Stimulated activated CD8-positive, alpha-beta memory T cell treated with anti-CD3 and anti-CD28 coated beads, Interleukin-7, amount 100 ng/mL, for 24 hours (primary cell): ENCODE measurements at regions not wholly inside any gene's neighbourhood (a gene's known extent, or its start where the extent isn't known, plus 50 kb on each side); places are given as distances from the start of the nearest gene placed in this dataset.
"Not testable (repeated sequence)": the region's sequence is repeated elsewhere in the genome, so short reads cannot be mapped to it uniquely, and the experiment has no call there.

Source experiments
- DNase-seq: peaks from one replicate; pipeline ENCODE4 v3.0.0-alpha.2; 2020; ENCODE audit warnings: low read depth

DNA sequence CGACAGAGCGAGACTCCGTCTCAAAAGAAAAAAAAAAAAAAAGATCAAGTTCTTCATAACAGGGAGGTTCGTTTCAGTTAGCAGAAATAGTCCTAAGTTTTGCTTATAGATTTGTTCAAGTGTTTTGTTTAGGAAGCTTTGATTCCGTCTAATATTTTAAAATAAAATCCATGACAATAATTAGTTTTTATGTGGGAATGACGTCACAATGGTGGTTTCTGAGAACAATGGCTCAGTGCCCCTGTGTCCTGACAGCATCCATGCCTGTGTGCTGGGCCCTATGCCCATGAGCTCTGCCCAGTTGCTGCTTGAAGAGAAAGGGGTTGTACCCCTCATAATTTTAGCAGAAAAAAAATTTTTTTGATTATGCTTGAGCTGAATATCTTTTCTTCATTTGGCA lies 134.0 kb downstream of the SST start:
- DNase-seq, result no peak

DNA sequence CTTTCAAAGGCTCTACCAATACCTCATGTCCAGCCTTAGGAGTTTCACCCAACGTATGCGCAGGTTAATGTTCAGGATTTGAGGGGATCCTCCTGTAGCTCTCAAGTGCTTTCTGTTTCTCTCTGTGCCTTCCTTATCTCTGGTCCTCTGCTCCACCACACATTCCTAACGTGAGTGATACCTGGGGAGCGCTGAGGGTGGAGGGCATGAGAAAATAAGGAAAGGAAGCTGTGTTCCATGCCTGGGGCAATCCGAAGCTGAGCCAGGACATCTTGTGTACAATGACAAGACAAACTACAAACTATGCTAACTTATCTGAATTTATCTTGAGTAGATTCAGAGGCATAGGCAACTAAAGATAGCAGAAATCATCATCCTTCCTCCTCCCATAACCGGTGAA lies 136.4 kb downstream of the SST start:
- DNase-seq, result no peak

DNA sequence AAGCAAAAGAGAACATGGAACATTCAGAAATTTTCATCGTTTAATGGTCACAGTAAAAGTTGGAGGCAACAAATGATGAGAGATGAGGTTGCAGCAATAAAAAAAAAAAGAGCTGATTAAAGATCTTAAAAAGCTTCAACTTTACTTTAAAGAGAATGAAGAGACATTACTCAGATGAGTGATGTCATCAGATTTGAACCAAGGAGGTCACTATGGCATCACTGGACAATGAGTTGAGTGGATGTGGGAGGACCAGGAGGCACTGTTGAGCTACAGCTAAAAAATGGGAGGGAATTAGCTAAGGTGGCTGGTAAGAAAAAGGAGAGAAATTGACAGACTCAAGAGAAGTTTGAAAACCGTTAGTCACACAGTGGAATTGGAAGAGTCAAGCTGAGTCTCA lies 138.4 kb downstream of the SST start:
- DNase-seq, result no peak

DNA sequence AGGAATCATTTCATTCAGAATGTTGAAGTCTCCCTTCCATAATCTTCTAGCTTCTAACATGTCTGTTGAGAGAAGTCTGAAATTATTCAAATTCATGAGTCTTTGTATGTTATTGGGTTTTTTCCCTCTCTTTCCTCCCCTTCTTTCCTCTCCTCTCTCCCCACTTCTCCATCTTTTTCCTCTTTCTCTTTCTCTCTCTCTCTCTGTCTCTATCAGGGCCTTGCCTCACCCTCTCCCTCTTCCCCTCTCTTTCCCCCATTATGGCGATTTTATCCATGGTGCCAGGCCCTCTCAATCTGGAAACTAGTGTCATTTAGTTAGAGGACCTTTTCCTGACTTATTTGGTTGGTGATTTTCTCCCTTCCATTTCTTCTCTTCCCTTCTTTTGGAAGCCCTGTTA lies 147.3 kb downstream of the SST start:
- no peak for DNase-seq

DNA sequence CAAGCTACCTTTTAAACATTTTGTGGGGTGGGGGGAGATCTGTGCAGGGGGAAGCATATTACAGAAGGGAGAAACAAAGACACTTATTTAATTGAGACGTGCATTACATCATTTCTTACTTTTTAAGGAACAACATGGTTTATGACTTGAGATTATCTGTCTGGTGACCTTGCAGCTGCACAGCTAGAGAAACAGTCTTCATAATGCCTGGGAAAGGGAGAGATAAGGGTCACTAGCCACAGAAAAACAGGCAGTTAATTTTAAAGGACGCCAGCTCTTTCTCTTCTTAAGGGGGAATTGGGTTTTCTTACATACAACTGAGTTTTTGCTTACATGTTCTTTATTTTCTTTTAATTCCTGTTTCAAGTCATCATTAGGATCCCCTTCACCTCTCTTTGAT lies 147.9 kb downstream of the SST start:
- no peak for DNase-seq

DNA sequence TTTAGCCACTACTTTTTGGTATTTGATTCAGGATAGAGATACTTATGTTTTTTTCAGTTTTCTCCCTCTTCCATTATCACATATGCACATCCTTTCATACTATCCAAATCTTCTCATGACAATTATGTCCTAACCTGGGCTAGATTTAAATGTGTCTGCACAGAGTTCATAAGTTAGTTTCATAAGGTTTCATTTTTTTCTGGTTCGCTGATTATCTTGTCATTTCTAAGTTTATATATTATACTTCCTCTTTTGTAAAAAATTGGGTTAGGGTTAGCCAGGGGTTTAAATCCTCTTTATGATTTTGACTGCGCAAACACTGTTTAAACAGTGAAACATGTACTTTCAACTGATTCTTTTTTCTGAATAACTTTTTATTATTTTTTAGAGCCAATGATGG lies 148.6 kb downstream of the SST start:
- no peak for DNase-seq

DNA sequence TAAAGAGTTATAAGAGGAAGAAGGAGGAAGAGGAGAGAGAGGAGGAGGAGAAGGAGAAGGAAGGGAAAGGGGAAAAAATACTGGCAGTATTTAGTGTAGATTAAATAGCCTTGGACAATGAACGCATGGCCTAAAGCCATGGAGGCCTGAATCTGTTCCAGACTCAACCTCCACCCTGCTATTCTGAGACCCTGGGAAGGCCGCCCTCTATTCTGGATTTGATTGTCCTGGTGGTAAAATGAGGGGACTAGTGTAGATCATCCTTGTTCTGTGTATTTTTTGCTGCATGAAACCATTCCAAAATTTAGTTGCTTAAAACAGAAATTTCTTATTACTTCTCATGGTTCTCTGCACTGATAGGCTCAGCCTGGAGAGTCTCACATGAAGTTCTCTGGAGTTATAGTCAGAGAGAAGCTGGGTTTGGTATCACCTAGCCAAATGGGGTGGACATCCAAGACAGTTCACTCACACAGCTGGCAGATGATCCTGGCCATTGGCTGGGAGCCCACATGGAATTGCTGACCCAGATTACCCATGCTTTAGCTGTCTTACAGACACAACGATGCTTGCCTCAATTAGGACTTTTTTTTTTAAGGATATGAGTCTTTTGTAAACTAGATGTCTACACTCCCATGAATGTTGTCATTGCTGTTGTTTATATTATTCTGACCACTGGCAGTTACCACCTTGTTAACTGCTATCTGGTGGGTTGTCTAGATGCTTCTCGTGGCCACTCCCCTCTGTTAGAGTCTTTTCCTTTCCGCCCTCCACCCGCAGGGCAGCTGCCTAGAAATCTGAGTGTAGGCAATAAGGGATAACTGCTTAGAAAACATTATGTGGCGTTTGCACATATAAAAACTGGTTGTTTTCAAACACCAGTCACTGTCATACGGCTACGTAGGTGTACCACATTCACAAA lies 149.9 kb downstream of the SST start:
- DNase-seq, result no peak

DNA sequence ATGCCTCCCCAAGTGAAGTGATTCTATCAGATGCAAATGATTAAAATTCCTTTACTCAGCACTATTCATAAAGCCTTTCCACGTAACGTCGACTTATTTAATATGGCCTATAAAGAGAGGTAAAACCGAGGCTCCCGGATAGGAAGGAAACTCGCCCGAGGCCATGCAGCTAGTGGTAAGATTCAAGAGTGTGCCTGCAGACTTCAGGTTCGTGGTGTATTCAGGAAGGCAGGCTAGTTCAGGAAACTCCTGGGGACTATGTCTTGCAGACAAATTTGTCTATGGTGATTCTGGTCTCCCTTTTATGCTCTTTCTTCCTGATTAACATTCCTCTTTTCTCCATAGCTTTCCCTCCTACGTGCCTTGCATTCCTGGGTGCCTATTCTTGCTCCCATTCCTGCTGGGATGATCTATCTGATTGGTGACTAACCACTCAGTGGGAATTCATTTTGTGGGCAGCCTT lies 150.7 kb downstream of the SST start:
- no peak for DNase-seq

DNA sequence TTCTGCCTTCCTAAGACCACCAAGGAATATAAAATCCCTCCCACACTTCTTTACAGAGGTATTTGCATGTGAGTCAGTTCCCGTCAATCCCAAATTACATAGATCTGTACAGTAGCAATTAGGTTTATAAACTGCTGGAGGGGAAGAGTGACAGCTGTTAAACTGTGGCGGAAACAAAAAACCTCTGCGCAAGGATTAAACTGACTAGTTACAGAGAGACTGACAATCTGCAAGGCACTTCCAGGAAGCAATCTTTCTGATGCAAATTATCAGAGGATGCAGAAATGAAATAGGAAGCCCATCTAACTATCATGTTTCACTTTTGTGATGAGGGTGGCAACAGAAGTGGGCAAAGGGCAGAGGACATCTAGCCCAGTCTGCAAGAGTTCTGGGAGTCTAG lies 150.4 kb downstream of the RTP4 start:
- no peak for DNase-seq

DNA sequence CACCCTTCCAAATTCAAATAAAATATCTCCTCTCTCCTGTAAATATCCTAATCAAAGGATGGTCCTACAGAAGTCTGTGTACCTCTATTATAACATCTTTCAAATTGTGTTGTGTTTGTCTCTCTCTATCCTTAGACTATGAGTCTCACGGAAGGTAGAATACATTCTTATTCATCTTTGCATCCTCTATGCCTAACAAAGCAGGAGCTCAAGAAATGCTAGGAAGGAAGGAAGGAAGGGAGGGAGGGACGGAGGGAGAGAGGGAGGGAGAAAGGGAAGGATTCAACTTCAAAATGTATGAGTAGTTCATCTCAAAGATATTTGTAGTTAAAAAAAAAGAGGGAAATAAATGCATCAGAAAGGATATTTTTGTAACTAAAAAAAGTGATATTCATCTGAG lies 150.0 kb downstream of the RTP4 start:
- no peak for DNase-seq

DNA sequence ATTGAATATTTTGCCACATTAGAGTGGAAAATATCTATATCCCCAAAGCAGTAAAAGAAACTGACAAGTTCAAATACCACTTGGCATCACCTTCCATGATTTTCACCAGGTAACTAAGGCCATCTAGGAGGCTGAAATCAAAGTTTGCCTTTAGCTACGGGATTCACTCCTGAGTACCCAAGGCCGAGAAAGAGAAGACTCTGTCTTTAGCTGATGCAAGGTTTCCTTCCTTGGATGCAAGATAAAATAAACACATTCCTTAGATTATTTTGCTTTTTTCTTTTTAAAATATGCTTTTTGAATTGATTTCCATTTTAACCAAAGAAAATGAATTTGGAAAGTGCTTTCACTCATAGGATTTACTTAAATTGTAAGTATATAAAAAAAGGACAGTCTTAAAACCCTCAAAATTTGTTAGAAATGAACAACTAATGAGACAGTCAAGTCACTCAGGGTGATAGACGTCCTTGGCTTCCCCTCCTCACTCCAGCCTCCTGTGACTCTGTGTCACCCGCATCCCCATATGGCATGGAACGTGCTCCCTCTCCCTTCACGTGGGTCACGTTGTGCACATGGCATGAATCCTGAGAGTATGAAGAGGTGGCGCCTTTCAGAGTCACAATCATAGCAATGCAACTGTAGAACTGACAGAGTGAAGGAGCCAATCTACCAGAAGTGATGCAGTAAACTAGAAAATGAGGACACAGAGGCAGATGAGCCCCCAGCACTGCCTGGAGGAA lies 148.4 kb downstream of the RTP4 start:
- DNase-seq, result no peak

DNA sequence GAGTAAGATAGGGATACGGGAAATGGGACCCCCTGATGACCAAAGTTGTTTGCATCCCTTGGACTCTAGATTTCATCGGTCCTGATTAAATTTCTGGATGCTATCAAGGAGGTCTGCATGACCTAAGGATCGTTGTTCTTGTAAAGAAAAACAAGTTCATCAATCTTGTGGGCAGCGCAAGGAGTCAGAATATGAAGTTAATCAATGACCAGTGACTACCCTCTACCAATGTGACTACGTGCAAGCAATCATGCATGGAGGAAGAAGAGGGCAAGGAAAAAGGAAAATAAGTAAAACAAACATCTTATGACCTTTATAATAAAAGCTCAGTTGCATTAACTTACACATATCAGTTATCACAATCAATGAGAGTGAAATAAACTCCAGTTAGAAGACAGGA lies 139.7 kb downstream of the RTP4 start:
- DNase-seq, result no peak

DNA sequence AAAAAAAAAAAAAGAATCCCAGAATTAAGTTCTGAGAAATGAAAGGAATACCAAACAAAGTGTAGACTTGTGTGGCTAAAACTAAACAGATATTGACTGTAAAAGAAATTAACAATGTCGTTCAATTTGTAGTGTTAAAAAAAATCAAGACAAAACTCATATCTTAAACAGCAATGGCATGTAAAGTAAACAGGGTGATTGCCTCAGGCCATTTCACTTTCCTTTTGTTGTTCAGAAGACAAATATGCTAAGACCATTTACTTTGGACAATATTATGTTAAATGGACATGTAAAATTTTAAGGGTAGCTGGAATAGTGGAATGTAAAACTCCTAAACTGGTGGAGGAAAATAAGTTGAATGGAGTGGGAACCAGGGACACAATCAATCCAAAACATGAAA lies 139.1 kb downstream of the RTP4 start:
- no peak for DNase-seq

DNA sequence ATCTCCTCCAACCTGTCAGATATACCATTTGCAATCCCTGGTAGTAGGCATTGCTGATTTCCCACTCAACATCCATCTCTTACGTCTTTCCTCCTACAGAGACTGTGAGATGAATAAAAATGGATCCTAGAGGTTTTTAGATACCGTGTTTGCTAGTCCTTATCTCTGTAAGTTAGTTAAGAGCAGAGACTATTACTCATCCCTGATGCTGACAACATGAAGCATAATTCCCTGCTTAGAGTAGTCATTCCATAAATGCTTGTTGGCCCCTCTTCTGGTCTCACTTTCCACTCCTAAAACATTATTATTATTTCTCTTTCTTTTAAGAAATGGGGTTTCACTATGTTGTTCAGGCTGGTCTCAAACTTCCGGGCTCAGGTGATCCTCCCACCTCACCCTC lies 136.2 kb downstream of the RTP4 start:
- no peak for DNase-seq

DNA sequence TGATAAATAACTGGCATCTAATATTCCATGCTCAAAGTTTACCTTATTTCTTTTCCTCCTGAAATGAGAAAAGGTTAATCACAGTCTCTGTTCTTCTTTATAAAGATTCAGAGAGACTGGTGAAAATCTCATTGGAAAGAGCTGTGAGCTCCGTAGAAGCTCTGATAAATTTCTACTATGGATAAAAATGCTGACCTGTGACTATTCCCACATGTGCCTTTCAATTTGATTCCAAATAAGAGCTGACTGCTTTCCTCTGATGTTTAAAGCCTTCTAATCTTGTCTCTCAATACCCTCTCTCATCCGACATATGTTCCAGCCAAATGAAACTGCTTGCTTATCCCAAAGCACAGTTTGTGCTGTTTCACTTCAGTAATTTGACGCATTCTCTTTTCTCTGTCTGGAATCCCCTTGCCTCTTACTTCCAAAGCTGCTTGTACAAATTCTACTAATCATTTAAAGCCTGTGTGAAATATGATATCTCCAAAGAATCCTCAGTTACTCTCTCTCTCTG lies 130.1 kb downstream of the RTP4 start:
- DNase-seq, result no peak

DNA sequence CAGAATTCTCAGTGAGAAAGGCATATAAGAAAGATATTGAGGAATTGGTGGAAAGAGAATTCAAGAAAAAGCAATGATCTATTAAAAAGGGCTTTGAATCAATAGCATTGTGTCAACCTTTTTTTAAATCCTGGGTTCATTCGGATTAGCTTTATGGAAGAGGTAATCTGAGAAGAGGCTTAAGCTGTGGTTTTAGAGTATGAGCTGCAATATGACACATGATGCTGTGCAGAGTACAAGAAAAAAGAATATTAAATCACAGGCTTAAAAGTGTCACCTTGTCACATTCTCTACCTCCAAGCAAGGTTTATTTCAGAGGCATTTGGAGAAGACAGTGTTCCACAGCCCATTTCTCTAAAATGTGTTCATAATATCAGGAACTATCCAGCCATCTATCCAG lies 128.9 kb downstream of the RTP4 start:
- DNase-seq, result no peak

DNA sequence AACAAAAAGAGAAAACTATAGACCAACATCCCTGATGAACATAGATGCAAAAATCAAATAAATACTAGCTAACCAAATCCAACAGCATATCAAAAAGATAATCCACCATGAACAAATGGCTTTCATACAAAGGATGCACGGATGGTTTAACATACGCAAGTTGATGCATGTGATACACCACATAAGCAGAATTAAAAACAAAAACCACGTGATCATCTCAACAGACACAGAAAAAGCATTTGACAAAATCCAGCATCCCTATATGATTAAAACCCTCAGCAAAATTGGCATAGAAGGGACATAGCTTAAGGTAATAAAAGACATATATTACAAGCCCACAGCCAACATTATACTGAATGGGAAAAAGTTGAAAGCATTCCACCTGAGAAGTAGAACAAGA lies 125.9 kb downstream of the RTP4 start:
- not testable (repeated sequence) for DNase-seq

DNA sequence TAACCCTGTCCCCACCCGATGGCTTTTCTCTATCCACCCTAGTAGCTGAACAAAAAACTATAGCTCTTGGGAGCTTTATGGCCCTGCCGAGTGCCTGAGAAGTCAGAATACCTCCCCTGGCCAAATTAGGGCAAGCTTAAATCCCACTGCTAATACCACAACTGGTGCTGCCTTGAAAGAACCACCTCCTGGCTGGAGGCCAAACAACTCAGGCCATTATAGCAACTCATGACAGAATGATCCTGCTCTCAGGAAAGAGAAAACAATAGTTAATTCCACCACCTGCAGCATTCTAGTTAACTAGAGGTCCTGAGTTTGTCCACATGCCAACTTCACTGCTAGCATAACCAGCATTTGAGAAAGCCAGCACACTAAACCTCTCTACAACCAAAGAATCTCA lies 123.2 kb downstream of the RTP4 start:
- DNase-seq, result no peak

DNA sequence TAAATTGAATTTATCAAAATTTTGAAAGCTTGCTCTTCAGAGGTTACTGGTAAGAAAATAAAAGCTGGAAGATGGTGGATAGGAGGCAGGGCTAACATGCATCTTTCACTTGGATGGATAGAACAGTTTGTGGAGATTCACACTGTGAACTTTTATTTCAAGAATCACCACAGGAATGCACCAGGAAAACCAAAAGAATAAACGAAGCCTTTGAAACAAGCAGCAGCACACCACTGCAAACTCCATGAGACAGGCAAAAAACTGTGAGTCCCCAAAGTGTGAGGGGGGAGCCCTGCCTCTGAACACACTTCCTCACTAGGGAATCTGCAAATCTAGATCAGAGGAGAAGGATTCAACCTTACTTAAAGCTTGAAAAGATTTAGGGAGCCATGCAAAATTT lies 122.2 kb downstream of the RTP4 start:
- DNase-seq, result no peak

DNA sequence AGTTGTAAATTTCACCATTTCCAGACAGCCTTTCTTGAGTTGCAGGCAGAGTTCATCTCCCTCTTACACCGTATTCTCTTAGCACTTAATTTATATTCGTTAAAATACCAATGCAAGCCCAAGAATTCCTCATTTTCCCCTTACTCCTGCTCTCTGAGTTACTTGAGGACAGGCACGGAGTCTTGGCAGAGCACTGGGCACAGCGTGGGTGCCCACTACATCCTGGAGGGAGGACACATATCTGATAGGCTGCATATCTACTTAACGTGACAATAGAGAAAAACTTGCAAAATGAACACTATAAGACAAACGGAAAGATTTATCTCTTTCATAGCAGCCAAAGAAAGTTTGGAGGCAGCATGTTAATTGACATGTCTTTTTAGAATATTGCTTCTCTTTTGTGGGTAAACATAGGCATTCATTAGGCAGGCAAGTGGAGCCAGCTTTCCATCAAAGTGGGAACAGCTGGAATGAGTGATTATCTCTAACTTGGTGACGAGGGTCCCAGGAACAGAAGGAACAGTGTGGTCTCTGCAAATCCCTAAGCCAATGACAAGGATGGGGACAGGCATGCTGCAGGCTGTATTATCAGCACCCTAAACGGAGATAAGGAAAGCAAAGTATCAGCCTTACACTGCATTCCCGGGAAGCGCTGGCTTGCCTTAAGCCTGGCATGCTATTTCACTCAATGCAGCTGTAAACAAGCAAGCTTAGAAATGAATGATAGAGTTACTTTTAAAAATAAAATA lies 116.5 kb downstream of the RTP4 start:
- DNase-seq, result no peak

DNA sequence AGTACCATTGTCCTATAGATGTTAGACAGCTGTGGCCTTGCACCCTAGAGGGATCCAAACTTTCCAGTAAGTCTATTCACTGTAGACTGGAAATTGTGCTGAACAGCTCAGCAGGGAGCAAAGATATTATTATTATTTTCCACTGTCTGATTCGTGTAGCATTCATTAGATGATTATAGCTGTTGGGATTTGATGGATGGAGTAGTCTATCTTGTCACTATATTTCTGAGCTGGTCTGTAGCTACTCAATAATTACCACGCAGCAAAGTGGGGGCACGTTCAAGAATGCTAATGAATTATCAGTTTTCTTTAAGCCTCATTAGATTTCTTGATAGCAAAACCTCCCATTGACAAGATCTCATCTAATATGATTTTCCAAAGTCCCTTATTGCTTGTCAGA lies 113.2 kb downstream of the RTP4 start:
- DNase-seq, result no peak

DNA sequence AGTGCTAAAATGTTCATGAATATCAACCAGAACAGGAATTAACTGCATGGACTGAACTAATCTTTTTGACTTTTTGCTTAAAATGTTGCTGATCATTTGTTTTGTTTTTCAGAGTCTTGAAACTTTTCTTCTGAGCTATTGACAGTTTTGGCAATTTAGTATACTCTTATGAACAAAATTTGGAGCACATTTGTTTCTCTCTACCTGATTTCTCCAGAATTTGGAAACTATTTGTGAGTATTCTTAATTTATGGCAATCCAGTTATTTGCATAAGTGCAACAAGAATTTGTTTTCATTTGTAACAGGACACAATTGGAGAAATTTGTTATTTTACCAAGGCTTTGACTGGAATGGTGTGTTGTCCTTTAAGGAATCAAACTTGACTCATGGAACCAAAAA lies 107.4 kb downstream of the RTP4 start:
- not testable (repeated sequence) for DNase-seq
